Fibroblast of skin of back (primary cell): ENCODE measurements at regions not wholly inside any gene's neighbourhood (a gene's known extent, or its start where the extent isn't known, plus 50 kb on each side); places are given as distances from the start of the nearest gene placed in this dataset.

Source experiments
- DNase-seq: peaks from one replicate; pipeline ENCODE4 v3.0.0-alpha.2; 2013

GRCh38 chrX:22325096-22325495, 52.4 kb downstream of the CBLL2 start:
- peak; percentile 66 for DNase-seq

- DNase-seq: no peak
Measured at GRCh38 chrX:22329783-22330182, 57.1 kb downstream of the CBLL2 start.

- no peak for DNase-seq
Measured at GRCh38 chrX:22338740-22339139, 66.0 kb downstream of the CBLL2 start.

GRCh38 chrX:22339459-22339858, 66.7 kb downstream of the CBLL2 start:
- no peak for DNase-seq

- DNase-seq: peak; percentile 11
Measured at GRCh38 chrX:22340022-22340616, 67.4 kb downstream of the CBLL2 start.

- no peak for DNase-seq
Measured at GRCh38 chrX:22343192-22343591, 70.5 kb downstream of the CBLL2 start.

GRCh38 chrX:22345884-22346283, 73.2 kb downstream of the CBLL2 start:
- no peak for DNase-seq

- DNase-seq: no peak
Measured at GRCh38 chrX:22347491-22347890, 74.8 kb downstream of the CBLL2 start.

GRCh38 chrX:22349116-22349515, 76.4 kb downstream of the CBLL2 start:
- DNase-seq: no peak

- DNase-seq: no peak
Measured at GRCh38 chrX:22351076-22351475, 78.4 kb downstream of the CBLL2 start.

GRCh38 chrX:22351966-22352365, 79.3 kb downstream of the CBLL2 start:
- peak; percentile 33 for DNase-seq

- DNase-seq: peak; percentile 20
Measured at GRCh38 chrX:22357621-22358020, 84.9 kb downstream of the CBLL2 start.

- DNase-seq: no peak
Measured at GRCh38 chrX:22360129-22360528, 87.4 kb downstream of the CBLL2 start.

- peak; percentile 80 for DNase-seq
Measured at GRCh38 chrX:22365460-22365859, 92.7 kb downstream of the CBLL2 start.

GRCh38 chrX:22366166-22366702, 93.5 kb downstream of the CBLL2 start:
- no peak for DNase-seq

GRCh38 chrX:22366906-22367305, 94.2 kb downstream of the CBLL2 start:
- DNase-seq: no peak

- no peak for DNase-seq
Measured at GRCh38 chrX:22373094-22373493, 100.4 kb downstream of the CBLL2 start.

- no peak for DNase-seq
Measured at GRCh38 chrX:22373766-22374165, 101.1 kb downstream of the CBLL2 start.

- no peak for DNase-seq
Measured at GRCh38 chrX:22376369-22376768, 103.7 kb downstream of the CBLL2 start.

- no peak for DNase-seq
Measured at GRCh38 chrX:22378296-22378695, 105.6 kb downstream of the CBLL2 start.

- no peak for DNase-seq
Measured at GRCh38 chrX:22383988-22384387, 111.3 kb downstream of the CBLL2 start.

- peak; percentile 92 for DNase-seq
Measured at GRCh38 chrX:22389556-22390179, 117.0 kb downstream of the CBLL2 start.

GRCh38 chrX:22392133-22392948, 119.6 kb downstream of the CBLL2 start:
- DNase-seq: peak; percentile 59

GRCh38 chrX:22395372-22395771, 122.7 kb downstream of the CBLL2 start:
- DNase-seq: peak; percentile 71
